MCF 10A (cell line): ENCODE measurements at regions not wholly inside any gene's neighbourhood (a gene's known extent, or its start where the extent isn't known, plus 50 kb on each side); places are given as distances from the start of the nearest gene placed in this dataset.

Experiments used
- BruUV-seq: library from RNA; stranded (reverse); fragments of 400-500 nt; replicated peaks from 2 replicates; lab custom pipeline; 2021; lab: Mats Ljungman, UMichigan
- CTCF ChIA-PET: fragments of 300-600 bp; sonication (Branson Sonifier 250); formaldehyde crosslinking; extraction: SDS; loops from one replicate; lab custom pipeline; 2021; ENCODE audit warnings: antibody characterized with exemption, inconsistent platforms; lab: Yijun Ruan, JAX
- POLR2A ChIA-PET: fragments of 300-600, 350-650 bp; sonication (Branson Sonifier 250); formaldehyde crosslinking; extraction: SDS; loops from one replicate; lab custom pipeline; 2020; ENCODE audit warnings: antibody characterized with exemption, inconsistent platforms; lab: Yijun Ruan, JAX
- DNase-seq: peaks from one replicate; pipeline ENCODE4 v3.0.0-alpha.2; 2018; ENCODE audit not compliant: unreplicated experiment
- H3K27ac Mint-ChIP-seq: one replicate; pipeline ENCODE4 v1.8.0; 2022; ENCODE audit warnings: mild to moderate bottlenecking, low read depth, mixed read lengths; ENCODE audit not compliant: unreplicated experiment
- H3K27me3 Mint-ChIP-seq: one replicate; pipeline ENCODE4 v1.8.0; 2022; ENCODE audit warnings: mixed read lengths; ENCODE audit not compliant: insufficient read depth, unreplicated experiment
- H3K36me3 Mint-ChIP-seq: one replicate; pipeline ENCODE4 v1.8.0; 2022; ENCODE audit warnings: mild to moderate bottlenecking, moderate library complexity, mixed read lengths; ENCODE audit not compliant: insufficient read depth, unreplicated experiment
- H3K4me1 Mint-ChIP-seq: one replicate; pipeline ENCODE4 v1.8.0; 2022; ENCODE audit warnings: mixed read lengths; ENCODE audit not compliant: insufficient read depth, unreplicated experiment
- H3K4me3 Mint-ChIP-seq: one replicate; pipeline ENCODE4 v1.8.0; 2022; ENCODE audit warnings: mild to moderate bottlenecking, moderate library complexity, mixed read lengths; ENCODE audit not compliant: unreplicated experiment
- H3K9me3 Mint-ChIP-seq: one replicate; pipeline ENCODE4 v1.8.0; 2022; ENCODE audit warnings: mixed read lengths; ENCODE audit not compliant: unreplicated experiment
- CTCF ChIP-seq: fragments of 200-600 bp; IDR thresholded peaks from one replicate; pipeline ENCODE4 v1.8.0; 2022; ENCODE audit warnings: antibody characterized with exemption, mild to moderate bottlenecking; ENCODE audit not compliant: unreplicated experiment
- intact Hi-C: fragments of 100-400 bp; cut with micrococcal nuclease; formaldehyde crosslinking; loops from 2 replicates; pipeline ENCODE4 v1.14.1; 2022

- intact Hi-C loops = loop anchor here (5.0 kb wide), 1 partner anchor 207 kb away; no protein-coding TSS in a partner anchor
- POLR2A ChIA-PET = interaction anchor here (0.6 to 3.6 kb wide), 3 partner anchors 34 to 71 kb away, joined by 3 to 33 read pairs (median 3); partner anchors contain the start of gene WSB1
- Mint-ChIP-seq H3K4me3 (no peak overlapping the region), H3K27ac (no peak overlapping the region), H3K9me3 (no peaks in the 10 kb centered on the region), H3K36me3 (no peaks in the 10 kb centered on the region), H3K4me1 (peaks cover 39% of the 10 kb centered on the region), H3K27me3 (no peaks in the 10 kb centered on the region)
- no peak for DNase-seq
- CTCF ChIA-PET = interaction anchor here (0.7 to 11.4 kb wide), 10 partner anchors 26 to 508 kb away, joined by 3 to 229 read pairs (median 4); no protein-coding TSS in a partner anchor
- TF ChIP-seq CTCF = no peak
- no TSS peak for BruUV-seq
These were observed 53.1 kb upstream of the WSB1 start for GRCh38 chr17:27240802-27241155.

GRCh38 chr17:27241346-27241946 is 52.5 kb upstream of the WSB1 start:
- H3K27me3 Mint-ChIP-seq = no peaks in the 10 kb centered on the region
- CTCF ChIA-PET = interaction anchor here (0.7 to 11.4 kb wide), 10 partner anchors 26 to 508 kb away, joined by 3 to 229 read pairs (median 4); no protein-coding TSS in a partner anchor
- DNase-seq = peak; percentile 95
- no TSS peak for BruUV-seq
- peak overlapping the region; percentile 57 for H3K27ac Mint-ChIP-seq
- intact Hi-C loops = loop anchor here (5.0 kb wide), 1 partner anchor 206 kb away; no protein-coding TSS in a partner anchor
- no peak for TF ChIP-seq CTCF
- no peaks in the 10 kb centered on the region for H3K9me3 Mint-ChIP-seq
- H3K4me3 Mint-ChIP-seq = no peak overlapping the region
- peaks cover 41% of the 10 kb centered on the region for H3K4me1 Mint-ChIP-seq
- POLR2A ChIA-PET = interaction anchor here (1.3 to 3.6 kb wide), 3 partner anchors 53 to 92 kb away, joined by 6 to 33 read pairs (median 6); partner anchors contain the start of gene WSB1
- no peaks in the 10 kb centered on the region for H3K36me3 Mint-ChIP-seq

GRCh38 chr17:27242951-27243350 is 51.0 kb upstream of the WSB1 start:
- Mint-ChIP-seq H3K36me3 (no peaks in the 10 kb centered on the region), H3K9me3 (no peaks in the 10 kb centered on the region), H3K27me3 (no peaks in the 10 kb centered on the region), H3K4me3 (no peak overlapping the region), H3K4me1 (peaks cover 48% of the 10 kb centered on the region), H3K27ac (no peak overlapping the region)
- BruUV-seq = no TSS peak
- POLR2A ChIA-PET = interaction anchor here (0.6 to 3.6 kb wide), 4 partner anchors 51 to 92 kb away, joined by 3 to 33 read pairs (median 6); partner anchors contain the start of gene WSB1
- TF ChIP-seq CTCF = no peak
- CTCF ChIA-PET = interaction anchor here (0.6 to 11.4 kb wide), 3 partner anchors 89 to 358 kb away, joined by 3 to 229 read pairs (median 29); no protein-coding TSS in a partner anchor
- intact Hi-C loops = loop anchor here (5.0 kb wide), 1 partner anchor 204 kb away; no protein-coding TSS in a partner anchor
- DNase-seq = peak; percentile 72

DNA sequence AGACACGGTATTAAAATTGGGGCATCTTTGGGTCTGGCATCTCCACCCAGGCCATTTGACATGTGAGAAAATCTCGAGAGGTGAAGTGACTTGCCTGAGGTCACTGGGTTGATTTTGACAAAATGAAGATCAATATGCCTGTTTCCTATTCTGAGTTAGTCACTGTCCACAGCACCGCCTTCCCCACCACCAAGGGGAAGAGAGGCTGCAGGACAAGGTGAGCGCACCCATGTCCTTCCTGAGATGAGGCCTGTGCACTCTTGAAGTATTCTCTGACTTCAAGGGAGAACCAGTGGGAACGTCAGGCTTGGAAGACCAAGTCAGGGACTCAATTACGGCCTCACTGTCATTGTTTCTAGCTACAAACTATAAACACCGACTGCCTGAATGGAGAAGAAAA is 49.9 kb upstream of the WSB1 start:
- no TSS peak for BruUV-seq
- DNase-seq = no peak
- H3K36me3 Mint-ChIP-seq = no peaks in the 10 kb centered on the region
- no peaks in the 10 kb centered on the region for H3K9me3 Mint-ChIP-seq
- H3K27ac Mint-ChIP-seq = peak overlapping the region; percentile 74
- intact Hi-C loops = loop anchor here (2.0 to 5.0 kb wide), 2 partner anchors 187 to 203 kb away; no protein-coding TSS in a partner anchor
- H3K4me1 Mint-ChIP-seq = peaks cover 48% of the 10 kb centered on the region
- ChIA-PET CTCF (interaction anchor here (0.6 to 3.6 kb wide), 6 partner anchors 7 to 356 kb away, joined by 3 to 20 read pairs (median 4); no protein-coding TSS in a partner anchor), POLR2A (interaction anchor here (0.6 to 4.9 kb wide), 6 partner anchors 8 to 251 kb away, joined by 3 to 90 read pairs (median 6); partner anchors contain the start of gene WSB1)
- no peaks in the 10 kb centered on the region for H3K27me3 Mint-ChIP-seq
- no peak for TF ChIP-seq CTCF
- no peak overlapping the region for H3K4me3 Mint-ChIP-seq
